ELR (cell line): ENCODE measurements at regions not wholly inside any gene's neighbourhood (a gene's known extent, or its start where the extent isn't known, plus 50 kb on each side); places are given as distances from the start of the nearest gene placed in this dataset.
"Not testable (repeated sequence)": the region's sequence is repeated elsewhere in the genome, so short reads cannot be mapped to it uniquely, and the experiment has no call there.

Source experiments
- DNase-seq: peaks from one replicate; pipeline ENCODE4 v3.0.0-alpha.2; 2015; ENCODE audit warnings: low read depth

- no peak for DNase-seq
Measured at GRCh38 chr9:745761-746380, 95.6 kb upstream of the DMRT1 start.

DNA sequence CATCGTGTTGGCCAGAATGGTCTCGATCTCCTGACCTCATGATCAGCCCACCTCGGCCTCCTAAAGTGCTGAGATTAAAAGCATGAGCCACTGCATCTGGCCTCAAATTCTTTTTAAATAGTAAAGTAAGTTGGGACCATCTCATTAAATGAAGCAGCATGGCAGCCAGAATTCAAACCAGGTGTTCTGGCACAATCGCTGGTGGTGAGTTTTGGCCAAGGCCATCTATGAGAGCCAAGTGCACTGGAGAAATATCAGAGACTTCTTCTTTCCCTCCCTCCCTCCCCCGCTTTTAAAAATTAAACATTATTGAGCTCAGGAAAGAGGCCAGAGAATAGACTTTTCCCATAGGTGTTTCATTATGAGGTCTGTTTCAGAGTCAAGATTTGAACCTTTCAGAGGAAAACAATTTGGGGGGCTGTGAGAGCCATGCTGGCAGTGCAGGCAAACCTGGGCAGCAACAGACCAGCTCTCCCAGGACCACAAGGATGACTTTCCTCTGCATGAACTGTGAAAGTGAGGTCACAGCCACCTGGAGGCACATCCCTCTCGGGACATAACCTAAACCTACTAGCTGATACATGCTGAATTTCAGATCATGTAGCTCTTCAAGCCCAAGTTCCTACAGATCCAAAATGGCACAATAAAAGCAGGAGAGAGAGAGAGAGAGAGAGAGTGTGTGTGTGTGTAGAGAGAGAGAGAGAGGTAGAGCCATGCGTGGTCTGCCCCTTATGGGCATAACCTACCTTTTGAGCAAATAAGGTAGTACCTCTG is 94.6 kb upstream of the DMRT1 start:
- DNase-seq = no peak

DNA sequence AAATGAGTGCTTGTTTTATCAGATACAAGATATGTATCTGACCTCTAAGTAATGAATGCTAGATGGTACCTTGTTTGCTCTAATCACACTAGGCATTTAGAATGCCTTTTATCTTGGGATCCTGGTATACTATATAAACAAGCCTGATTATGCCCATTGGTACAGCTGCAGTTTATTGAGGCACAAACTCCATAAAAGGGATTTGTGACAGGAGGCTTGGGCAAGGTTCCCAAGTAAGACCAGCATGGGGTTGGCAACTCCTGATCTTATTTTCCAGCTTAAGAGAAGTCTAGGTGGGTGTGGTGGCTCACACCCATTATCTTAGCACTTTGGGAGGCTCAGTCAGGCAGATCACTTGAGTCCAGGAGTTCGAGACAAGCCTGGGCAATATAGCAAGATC is 93.9 kb upstream of the DMRT1 start:
- no peak for DNase-seq

GRCh38 chr9:748861-749497 is 92.5 kb upstream of the DMRT1 start:
- no peak for DNase-seq

DNA sequence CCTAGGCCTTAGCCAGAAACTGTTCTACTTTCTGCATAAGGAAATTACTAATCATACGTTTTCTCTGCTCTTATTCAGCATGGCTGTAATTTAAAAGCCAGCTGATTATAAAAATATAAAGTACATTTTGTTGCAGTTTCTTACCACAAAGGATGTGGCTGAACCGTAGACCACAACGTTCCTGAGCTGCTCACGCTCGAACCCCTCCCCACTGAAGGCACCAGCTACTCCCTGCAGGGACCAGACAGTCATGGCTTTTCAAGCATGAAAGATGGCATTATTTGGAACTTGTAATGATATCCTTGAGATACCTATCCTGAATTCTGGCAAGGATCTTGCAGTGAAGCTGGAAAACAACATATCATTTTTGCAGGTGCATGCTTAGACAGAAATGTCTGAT is 91.8 kb upstream of the DMRT1 start:
- peak; percentile 31 for DNase-seq

GRCh38 chr9:750249-750967 is 91.1 kb upstream of the DMRT1 start:
- no peak for DNase-seq

- peak; percentile 53 for DNase-seq
Measured at GRCh38 chr9:751137-752051, 90.1 kb upstream of the DMRT1 start.

GRCh38 chr9:752201-752600 is 89.3 kb upstream of the DMRT1 start:
- DNase-seq = peak; percentile 96

DNA sequence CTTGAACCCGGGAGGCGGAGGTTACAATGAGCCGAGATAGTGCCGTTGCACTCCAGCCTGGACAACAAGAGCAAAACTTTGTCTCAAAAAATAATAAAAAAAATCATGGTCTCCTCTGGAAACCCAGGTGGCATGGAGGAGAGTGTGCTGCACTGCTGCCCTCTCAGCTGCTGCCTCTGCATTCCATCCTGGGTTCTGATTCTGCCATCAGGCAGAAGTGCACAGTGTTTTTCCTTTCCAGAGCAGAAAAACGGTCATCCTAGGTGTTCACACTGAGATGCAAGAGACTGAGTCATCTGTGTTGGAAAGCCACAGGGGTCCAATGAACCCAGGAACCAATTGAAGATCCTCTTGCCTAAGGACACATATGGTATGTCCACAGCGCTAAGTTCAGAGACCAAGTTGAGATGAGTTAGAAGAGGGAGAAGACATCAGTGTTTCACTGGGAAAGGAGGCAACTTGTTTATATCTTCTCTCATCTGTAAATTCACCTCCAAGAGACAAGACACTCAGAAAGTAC is 88.8 kb upstream of the DMRT1 start:
- peak; percentile 49 for DNase-seq

DNA sequence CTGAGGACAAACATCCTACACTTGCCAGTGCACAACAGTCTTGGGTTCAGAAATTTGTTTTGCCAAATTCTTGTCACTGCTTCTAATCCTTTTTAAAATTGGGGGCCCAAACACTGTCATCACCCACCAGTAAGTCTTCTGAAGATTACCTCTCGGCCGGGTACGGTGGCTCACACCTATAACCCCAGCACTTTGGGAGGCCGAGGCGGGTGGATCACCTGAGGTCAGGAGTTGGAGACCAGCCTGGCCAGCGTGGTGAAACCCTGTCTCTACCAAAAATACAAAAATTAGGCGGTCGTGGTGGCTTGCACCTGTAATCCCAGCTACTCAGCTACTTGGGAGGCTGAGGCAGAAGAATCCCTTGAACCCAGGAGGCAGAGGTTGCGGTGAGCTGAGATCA is 87.8 kb upstream of the DMRT1 start:
- DNase-seq = not testable (repeated sequence)

- no peak for DNase-seq
Measured at GRCh38 chr9:754150-754931, 87.2 kb upstream of the DMRT1 start.

DNA sequence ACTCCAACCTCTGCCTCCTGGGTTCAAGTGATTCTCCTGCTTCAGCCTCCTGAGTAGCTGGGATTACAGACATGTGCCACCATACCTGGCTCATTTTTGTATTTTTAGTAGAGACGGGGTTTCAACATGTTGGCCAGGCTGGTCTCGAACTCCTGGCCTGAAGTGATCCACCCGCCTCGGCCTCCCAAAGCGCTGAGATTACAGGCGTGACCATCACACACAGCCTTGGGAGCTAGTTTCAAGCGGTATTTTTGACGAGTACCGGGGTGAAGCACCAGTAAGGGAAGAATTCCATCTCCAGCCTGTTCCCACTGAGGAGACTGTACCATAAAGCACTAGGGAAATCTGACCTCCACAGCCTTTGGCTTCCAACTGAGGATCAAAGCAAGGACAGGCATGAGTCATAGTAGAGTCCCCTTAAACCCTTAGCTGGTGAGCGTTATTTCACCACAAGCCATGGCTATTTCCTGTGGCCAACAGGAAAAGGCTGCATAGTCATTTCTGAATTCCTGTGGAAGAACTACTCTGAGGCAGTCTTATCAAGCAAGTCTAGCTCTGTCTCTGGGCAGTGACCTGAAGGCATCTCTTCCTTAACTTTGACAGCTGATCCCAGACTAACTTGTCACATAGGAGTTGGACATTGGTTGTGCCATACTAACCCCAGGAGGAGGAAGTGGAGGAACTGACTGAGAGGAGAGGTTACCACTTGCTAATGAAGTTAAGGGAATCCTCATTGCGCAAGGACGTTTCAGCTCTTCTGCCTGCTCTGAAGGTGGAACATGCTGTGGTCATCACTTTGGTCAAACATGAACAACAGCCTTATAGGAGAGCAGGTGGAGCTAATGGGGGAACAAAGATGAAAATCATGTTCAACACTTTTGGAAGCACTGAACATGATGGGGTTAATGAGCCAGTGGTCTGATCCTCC is 85.8 kb upstream of the DMRT1 start:
- peak; percentile 96 for DNase-seq

DNA sequence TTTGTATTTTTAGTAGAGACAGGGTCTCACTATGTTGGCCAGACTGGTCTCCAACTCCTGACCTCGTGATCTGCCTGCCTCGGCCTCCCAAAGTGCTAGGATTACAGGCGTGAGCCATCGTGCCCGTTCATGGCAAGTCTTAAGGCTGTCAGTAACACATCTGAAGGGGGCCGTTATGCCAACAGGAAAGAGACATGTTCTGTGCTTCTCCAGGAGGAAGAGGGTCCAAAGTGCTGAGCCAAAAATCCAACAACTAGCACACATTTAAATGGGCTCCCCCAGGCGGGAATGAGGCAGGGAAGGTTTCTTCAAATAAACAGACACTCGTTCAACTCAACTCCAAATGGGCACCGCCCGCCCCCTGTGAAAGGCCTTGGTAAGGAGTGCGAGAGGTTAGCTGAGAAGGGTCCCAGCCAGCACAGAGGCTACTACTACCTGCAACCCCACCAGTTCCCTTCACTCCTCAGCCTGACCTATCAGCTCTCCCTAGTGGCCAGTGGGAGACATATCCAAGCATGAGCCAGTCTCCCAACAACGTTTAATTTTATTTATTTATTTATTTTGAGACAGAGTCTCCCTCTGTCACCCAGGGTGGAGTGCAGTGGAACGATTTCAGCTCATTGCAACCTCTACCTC is 84.1 kb upstream of the DMRT1 start:
- peak; percentile 76 for DNase-seq

DNA sequence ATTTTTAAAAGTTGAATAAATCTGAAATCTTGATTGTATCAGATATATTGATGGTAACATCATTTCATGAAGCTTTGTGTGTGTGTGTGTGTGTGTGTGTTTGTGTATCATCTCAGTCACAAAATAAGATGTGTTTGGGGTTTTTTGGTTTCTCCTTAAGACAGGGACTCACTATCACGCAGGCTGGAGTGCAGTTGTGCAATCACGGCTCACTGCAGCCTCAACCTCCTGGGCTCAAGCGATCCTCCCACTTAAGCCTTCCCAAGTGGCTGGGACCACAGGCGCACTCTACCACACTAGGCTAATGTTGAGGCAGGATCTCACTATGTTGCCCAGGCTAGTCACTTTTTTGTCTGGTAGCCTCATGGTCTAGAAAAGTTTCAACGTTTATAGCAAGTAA is 83.4 kb upstream of the DMRT1 start:
- no peak for DNase-seq

DNA sequence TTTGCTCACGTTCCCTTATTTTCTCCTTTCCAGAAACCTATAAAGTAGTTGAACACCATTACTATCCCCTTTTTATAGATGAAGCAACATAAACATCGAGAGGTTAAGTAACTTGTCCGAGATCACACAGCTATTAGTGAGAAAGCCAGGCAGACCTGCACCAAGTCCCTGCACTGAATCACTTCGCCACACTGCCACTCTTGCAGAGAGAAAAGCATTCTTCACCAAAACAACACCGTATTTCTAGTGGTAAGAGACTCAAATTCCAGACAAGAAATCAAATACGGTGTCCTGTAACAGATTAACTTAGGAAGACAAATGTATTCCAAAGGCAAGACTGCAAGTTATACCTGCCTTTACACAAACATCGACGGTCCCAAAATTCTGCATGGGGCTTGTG is 82.0 kb upstream of the DMRT1 start:
- DNase-seq = no peak

- DNase-seq = no peak
Measured at GRCh38 chr9:759983-760736, 81.3 kb upstream of the DMRT1 start.

DNA sequence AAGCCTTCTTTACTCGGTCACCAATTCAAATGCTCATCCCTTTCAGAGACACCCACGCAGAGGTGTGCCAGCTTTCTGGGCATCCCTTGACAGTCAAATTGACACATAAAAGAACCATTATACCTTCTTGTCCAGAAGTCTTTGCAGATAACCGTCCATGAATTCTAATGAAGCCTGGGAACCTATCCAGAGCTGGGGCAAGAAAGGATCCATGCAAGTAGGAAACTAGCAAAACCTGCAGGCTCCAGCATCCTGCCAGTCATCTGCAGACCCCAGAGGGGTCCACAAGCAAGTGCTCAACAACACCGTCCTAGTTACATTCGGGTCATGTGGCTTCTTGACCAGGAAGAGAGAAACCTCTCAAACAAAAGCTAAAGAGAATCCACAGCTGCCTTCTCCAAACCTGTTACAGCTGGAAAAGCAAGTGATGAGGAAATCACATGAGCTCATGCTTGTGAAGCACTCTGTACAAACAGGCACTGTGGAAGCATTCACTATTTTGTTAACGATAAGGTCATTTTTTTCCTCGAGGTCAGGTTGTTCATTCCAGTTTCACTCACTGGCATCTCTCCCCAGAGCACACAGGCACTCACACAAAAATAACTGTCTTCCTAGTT is 80.2 kb upstream of the DMRT1 start:
- no peak for DNase-seq
